ENCODE measurements at regions not wholly inside any gene's neighbourhood (a gene's known extent, or its start where the extent isn't known, plus 50 kb on each side); places are given as distances from the start of the nearest gene placed in this dataset.
A peak's percentile ranks its signal among the peaks of the same experiment; 100 is the strongest.

DNA sequence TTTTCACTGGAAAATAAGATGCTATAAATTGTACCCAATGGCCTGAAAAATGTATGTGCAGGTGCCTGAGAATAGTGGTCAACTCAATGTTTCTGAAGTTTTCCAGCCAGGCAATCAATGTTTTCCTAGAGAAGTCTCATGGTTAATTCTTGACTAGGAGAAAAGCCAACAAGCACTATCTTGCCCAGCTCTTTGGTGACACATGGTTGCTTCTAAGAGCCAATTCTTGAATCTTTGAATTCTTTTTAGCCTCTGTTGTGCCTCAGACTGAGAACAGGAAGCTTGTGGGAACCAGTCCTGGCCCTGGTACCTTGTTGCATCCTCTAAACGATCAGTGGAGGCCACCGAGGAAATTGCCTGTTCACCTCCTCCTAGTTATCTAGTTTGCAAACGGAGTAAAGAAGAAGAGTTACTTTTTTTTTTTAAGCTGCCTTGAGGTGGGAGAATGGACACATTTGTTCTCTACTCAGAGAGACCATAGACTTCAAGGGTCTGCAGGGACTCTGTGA, 144.0 kb upstream of the MKLN1 start:
- Histone ChIP-seq H2AFZ (ENCODE audit: insufficient read depth, low read depth, low read length, poor library complexity, severe bottlenecking) (no peak overlapping the region), H3K4me2 (replicated peaks; ENCODE audit: extremely low read depth, low read length, poor library complexity, severe bottlenecking) (no peak overlapping the region), H3K36me3 (replicated peaks in 1 of 2; ENCODE audit: control insufficient read depth in 1 of 2, insufficient read depth in 2 of 2, low read length in 2 of 2) (no peaks in the 10 kb centered on the region), H3K27me3 (ENCODE audit: control insufficient read depth in 2 of 2, insufficient read depth in 2 of 2, low read length in 2 of 2) (peaks cover 0 to 16% of the 10 kb centered on the region in 2 donors), H3K4me3 (replicated peaks in 1 of 3; ENCODE audit: low read depth in 2 of 3, low read length in 3 of 3) (no peak overlapping the region), H3K9ac (ENCODE audit: insufficient read depth, low read length, poor library complexity, severe bottlenecking) (no peak overlapping the region), H3K27ac (ENCODE audit: low read depth in 1 of 2, low read length in 2 of 2) (no peak overlapping the region), H3K79me2 (ENCODE audit: insufficient read depth, low read length) (no peaks in the 10 kb centered on the region), H3K9me3 (replicated peaks in 1 of 2; ENCODE audit: control insufficient read depth in 1 of 2, insufficient read depth in 1 of 2, low read length in 2 of 2) (no peaks in the 10 kb centered on the region), H3K4me1 (ENCODE audit: control insufficient read depth in 1 of 2, insufficient read depth in 2 of 2, low read length in 2 of 2) (peaks cover 8 to 16% of the 10 kb centered on the region in 2 donors), H4K20me1 (ENCODE audit: insufficient read depth, low read length) (no peaks in the 10 kb centered on the region)
- Mint-ChIP-seq H3K9me3 (peaks cover 0 to 6% (median 0%) of the 10 kb centered on the region in 7 donors), H3K4me1 (peaks cover 16% of the 10 kb centered on the region), H3K4me3 (peak overlapping the region in 1 of 2 donors; percentile 16), H3K36me3 (peaks cover 7 to 10% of the 10 kb centered on the region in 2 donors), H3K27me3 (ENCODE audit: low read depth in 3 of 3) (peaks cover 10 to 13% (median 12%) of the 10 kb centered on the region in 3 donors), H3K27ac (peak overlapping the region in 2 of 7 donors; percentile 12 to 49)
- WGBS (ENCODE audit: insufficient coverage) = no CpG with 5 or more reads among the region's 3 CpGs
- DNase-seq = no peak
- intact Hi-C loops (cut with micrococcal nuclease) = loop anchor here in 1 of 2 donors (10.0 kb wide), 1 partner anchor 51 kb away; no protein-coding TSS in a partner anchor
- TF ChIP-seq, protein P1, sequence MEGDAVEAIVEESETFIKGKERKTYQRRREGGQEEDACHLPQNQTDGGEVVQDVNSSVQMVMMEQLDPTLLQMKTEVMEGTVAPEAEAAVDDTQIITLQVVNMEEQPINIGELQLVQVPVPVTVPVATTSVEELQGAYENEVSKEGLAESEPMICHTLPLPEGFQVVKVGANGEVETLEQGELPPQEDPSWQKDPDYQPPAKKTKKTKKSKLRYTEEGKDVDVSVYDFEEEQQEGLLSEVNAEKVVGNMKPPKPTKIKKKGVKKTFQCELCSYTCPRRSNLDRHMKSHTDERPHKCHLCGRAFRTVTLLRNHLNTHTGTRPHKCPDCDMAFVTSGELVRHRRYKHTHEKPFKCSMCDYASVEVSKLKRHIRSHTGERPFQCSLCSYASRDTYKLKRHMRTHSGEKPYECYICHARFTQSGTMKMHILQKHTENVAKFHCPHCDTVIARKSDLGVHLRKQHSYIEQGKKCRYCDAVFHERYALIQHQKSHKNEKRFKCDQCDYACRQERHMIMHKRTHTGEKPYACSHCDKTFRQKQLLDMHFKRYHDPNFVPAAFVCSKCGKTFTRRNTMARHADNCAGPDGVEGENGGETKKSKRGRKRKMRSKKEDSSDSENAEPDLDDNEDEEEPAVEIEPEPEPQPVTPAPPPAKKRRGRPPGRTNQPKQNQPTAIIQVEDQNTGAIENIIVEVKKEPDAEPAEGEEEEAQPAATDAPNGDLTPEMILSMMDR (IDR thresholded peaks at IDR 0.05) = no peak

- Histone ChIP-seq H3K27me3 (ENCODE audit: control insufficient read depth in 2 of 2, insufficient read depth in 2 of 2, low read length in 2 of 2) (peaks cover 11 to 32% of the 10 kb centered on the region in 2 donors), H3K79me2 (ENCODE audit: insufficient read depth, low read length) (no peaks in the 10 kb centered on the region), H3K4me1 (ENCODE audit: control insufficient read depth in 1 of 2, insufficient read depth in 2 of 2, low read length in 2 of 2) (peaks cover 15 to 31% of the 10 kb centered on the region in 2 donors), H3K9me3 (replicated peaks in 1 of 2; ENCODE audit: control insufficient read depth in 1 of 2, insufficient read depth in 1 of 2, low read length in 2 of 2) (no peaks in the 10 kb centered on the region), H2AFZ (ENCODE audit: insufficient read depth, low read depth, low read length, poor library complexity, severe bottlenecking) (no peak overlapping the region), H4K20me1 (ENCODE audit: insufficient read depth, low read length) (no peaks in the 10 kb centered on the region), H3K36me3 (replicated peaks in 1 of 2; ENCODE audit: control insufficient read depth in 1 of 2, insufficient read depth in 2 of 2, low read length in 2 of 2) (no peaks in the 10 kb centered on the region), H3K4me3 (replicated peaks in 1 of 3; ENCODE audit: low read depth in 2 of 3, low read length in 3 of 3) (no peak overlapping the region), H3K9ac (ENCODE audit: insufficient read depth, low read length, poor library complexity, severe bottlenecking) (no peak overlapping the region), H3K4me2 (replicated peaks; ENCODE audit: extremely low read depth, low read length, poor library complexity, severe bottlenecking) (no peak overlapping the region), H3K27ac (ENCODE audit: low read depth in 1 of 2, low read length in 2 of 2) (no peak overlapping the region)
- Mint-ChIP-seq H3K27ac (peak overlapping the region in 1 of 7 donors; percentile 58), H3K4me3 (peak overlapping the region in 1 of 2 donors; percentile 70), H3K9me3 (peaks cover 0 to 8% (median 2%) of the 10 kb centered on the region in 7 donors), H3K36me3 (peaks cover 11 to 13% of the 10 kb centered on the region in 2 donors), H3K27me3 (ENCODE audit: low read depth in 3 of 3) (peaks cover 28 to 36% (median 33%) of the 10 kb centered on the region in 3 donors), H3K4me1 (peaks cover 37% of the 10 kb centered on the region)
- 98% methylated on average over 7 of the region's 7 CpGs for WGBS (ENCODE audit: insufficient coverage)
- TF ChIP-seq, protein P1 (IDR thresholded peaks at IDR 0.05) = no peak
- intact Hi-C loops (cut with micrococcal nuclease) = loop anchor here (5.0 to 10.0 kb wide), 2 partner anchors 48 to 80 kb away; no protein-coding TSS in a partner anchor
- DNase-seq = no peak
These were observed 140.9 kb upstream of the MKLN1 start for GRCh38 chr7:131186816-131187215.

All from CD14-positive monocyte (primary cell).